ENCODE measurements at regions not wholly inside any gene's neighbourhood (a gene's known extent, or its start where the extent isn't known, plus 50 kb on each side); places are given as distances from the start of the nearest gene placed in this dataset.

DNA sequence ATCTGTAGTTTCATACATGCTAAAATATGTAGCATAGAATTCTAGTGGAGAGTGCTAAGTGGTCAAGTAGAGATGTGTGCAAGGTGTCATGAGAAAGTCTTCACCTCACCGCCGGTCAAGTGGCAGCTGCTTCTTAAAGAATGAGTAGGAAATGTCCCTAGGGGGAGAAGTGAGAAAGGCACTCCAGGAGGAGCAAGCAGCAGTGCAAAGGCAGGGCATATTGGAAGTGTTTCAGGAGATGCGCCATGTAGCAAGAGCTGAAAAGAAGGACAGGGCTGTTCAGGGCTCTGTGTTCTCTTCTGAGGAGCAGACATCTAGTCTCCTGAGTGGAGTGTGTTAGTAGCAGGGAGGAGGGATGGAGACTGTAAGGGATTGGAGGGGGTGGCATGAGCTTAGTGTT is 312.4 kb upstream of the SEMA6D start:
- TF ChIP-seq, protein P1, sequence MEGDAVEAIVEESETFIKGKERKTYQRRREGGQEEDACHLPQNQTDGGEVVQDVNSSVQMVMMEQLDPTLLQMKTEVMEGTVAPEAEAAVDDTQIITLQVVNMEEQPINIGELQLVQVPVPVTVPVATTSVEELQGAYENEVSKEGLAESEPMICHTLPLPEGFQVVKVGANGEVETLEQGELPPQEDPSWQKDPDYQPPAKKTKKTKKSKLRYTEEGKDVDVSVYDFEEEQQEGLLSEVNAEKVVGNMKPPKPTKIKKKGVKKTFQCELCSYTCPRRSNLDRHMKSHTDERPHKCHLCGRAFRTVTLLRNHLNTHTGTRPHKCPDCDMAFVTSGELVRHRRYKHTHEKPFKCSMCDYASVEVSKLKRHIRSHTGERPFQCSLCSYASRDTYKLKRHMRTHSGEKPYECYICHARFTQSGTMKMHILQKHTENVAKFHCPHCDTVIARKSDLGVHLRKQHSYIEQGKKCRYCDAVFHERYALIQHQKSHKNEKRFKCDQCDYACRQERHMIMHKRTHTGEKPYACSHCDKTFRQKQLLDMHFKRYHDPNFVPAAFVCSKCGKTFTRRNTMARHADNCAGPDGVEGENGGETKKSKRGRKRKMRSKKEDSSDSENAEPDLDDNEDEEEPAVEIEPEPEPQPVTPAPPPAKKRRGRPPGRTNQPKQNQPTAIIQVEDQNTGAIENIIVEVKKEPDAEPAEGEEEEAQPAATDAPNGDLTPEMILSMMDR (IDR thresholded peaks at IDR 0.05) = no peak
- TF ChIP-seq POLR2A (IDR thresholded peaks at IDR 0.05) = no peak

Measured in thyroid gland (tissue), 4 donors.